Pancreas (tissue), 10 donors: ENCODE measurements at regions not wholly inside any gene's neighbourhood (a gene's known extent, or its start where the extent isn't known, plus 50 kb on each side); places are given as distances from the start of the nearest gene placed in this dataset.

Source experiments
- ATAC-seq, 4 donors: fragments of 200-7000 bp; cut with Tn5 transposase; one replicate each; pipeline versions ENCODE4 v1.8.0 to v1.9.1; 2020; ENCODE audit warnings: mild to moderate bottlenecking in 4 of 4, moderate library complexity in 4 of 4
- DNase-seq, 6 donors: peaks; one replicate each; pipeline ENCODE4 v3.0.0-alpha.2; 2020
- FAIRE-seq: peaks from 2 replicates; lab custom pipeline; 2012; peaks lifted over from hg19 to GRCh38; lab: Jason Lieb, UNC
- H3K27ac ChIP-seq, 4 donors: fragments of 200-600 bp; sonication (generic); 1 replicate in 3 of 4; 2 replicates in 1 of 4; pipeline versions ENCODE4 v1.5.0 to v1.8.0; 2020
- H3K27me3 ChIP-seq, 4 donors: fragments of 200-600 bp; one replicate each; pipeline ENCODE4 v1.8.0; 2021
- H3K36me3 ChIP-seq, 3 donors: fragments of 200-600 bp; sonication (generic) in 1 of 3; one replicate each; pipeline versions ENCODE4 v1.5.0 to v1.8.0; 2020 to 2021
- H3K4me1 ChIP-seq, 3 donors: fragments of 200-600 bp; one replicate each; pipeline ENCODE4 v1.8.0; 2021
- H3K4me3 ChIP-seq, 4 donors: fragments of 200-600 bp; sonication (generic) in 2 of 4; one replicate each; pipeline versions ENCODE4 v1.5.0 to v1.8.0; 2020 to 2021
- H3K9me3 ChIP-seq, 4 donors: fragments of 200-600 bp; one replicate each; pipeline ENCODE4 v1.8.0; 2021
- CTCF ChIP-seq, 4 donors: fragments of 200-600 bp; sonication (generic) in 3 of 4; IDR thresholded peaks; one replicate each; pipeline versions ENCODE4 v1.5.0 to v1.8.0; 2021; ENCODE audit warnings: antibody characterized with exemption in 4 of 4
- WGBS, 2 donors: extraction: QIAGEN DNeasy Blood & Tissue Kit; methylation state at CpG; one replicate each; pipeline ENCODE4 v1.1.7; 2013; 5-methylcytosine and 5-hydroxymethylcytosine counted together
- intact Hi-C, 3 donors: fragments of 100-400 bp; cut with DNase I; formaldehyde crosslinking; loops; one replicate each; pipeline versions ENCODE4 v1.11.1 to v1.14.2; 2022
- donor health status: healthy with polysubstance abuse.
- donor health status: DM: no; HTN: no; CAD: no; lungs with moderate emphysema.
- donor health status: DM: no; HTN: no; CAD: no.
- donor health status: control.
- donor health status: control.
- donor health status: Bipolar disorder and iron deficiency.
- donor health status: DM: yes; HTN: yes; CAD: no.
- donor health status: DM: no; HTN: no; CAD: no.
- donor health status: DM: no; HTN: no; CAD: no.
- donor health status: DM: yes; HTN: yes; CAD: no.

- FAIRE-seq, result no peak
- H3K27ac ChIP-seq, result no peak overlapping the region
- TF ChIP-seq CTCF (IDR thresholded peaks at IDR 0.05), result no peak
- H3K9me3 ChIP-seq, result no peaks in the 10 kb centered on the region
- no peaks in the 10 kb centered on the region for H3K27me3 ChIP-seq
- intact Hi-C loops, result no loop called here
- DNase-seq, result no peak
- ATAC-seq, result no peak
- WGBS, 2 donors, result 81 to 85% methylated on average over 3 of the region's 3 CpGs
- H3K4me3 ChIP-seq, result no peak overlapping the region
- H3K36me3 ChIP-seq, result no peaks in the 10 kb centered on the region
- H3K4me1 ChIP-seq, result no peaks in the 10 kb centered on the region
Measured at GRCh38 chr18:69233465-69234054, 167.1 kb upstream of the DOK6 start.

- DNase-seq (no peak), FAIRE-seq (no peak), ATAC-seq (no peak)
- Histone ChIP-seq H3K36me3 (no peaks in the 10 kb centered on the region), H3K27ac (no peak overlapping the region), H3K27me3 (no peaks in the 10 kb centered on the region), H3K4me3 (no peak overlapping the region), H3K4me1 (no peaks in the 10 kb centered on the region), H3K9me3 (no peaks in the 10 kb centered on the region)
- TF ChIP-seq CTCF (IDR thresholded peaks at IDR 0.05), result no peak
- intact Hi-C loops, result no loop called here
- WGBS, 2 donors, result 57 to 64% methylated on average over 4 of the region's 4 CpGs
Measured at GRCh38 chr18:69239849-69240674, 160.6 kb upstream of the DOK6 start.

- WGBS, 2 donors, result 21 to 37% methylated on average over 4 of the region's 4 CpGs
- Histone ChIP-seq H3K4me1 (no peaks in the 10 kb centered on the region), H3K27ac (no peak overlapping the region), H3K9me3 (no peaks in the 10 kb centered on the region), H3K36me3 (no peaks in the 10 kb centered on the region), H3K4me3 (no peak overlapping the region), H3K27me3 (no peaks in the 10 kb centered on the region)
- FAIRE-seq (no peak), DNase-seq (no peak), ATAC-seq (no peak)
- no peak for TF ChIP-seq CTCF (IDR thresholded peaks at IDR 0.05)
- intact Hi-C loops, result no loop called here
Measured at GRCh38 chr18:69246027-69246426, 154.7 kb upstream of the DOK6 start.

DNA sequence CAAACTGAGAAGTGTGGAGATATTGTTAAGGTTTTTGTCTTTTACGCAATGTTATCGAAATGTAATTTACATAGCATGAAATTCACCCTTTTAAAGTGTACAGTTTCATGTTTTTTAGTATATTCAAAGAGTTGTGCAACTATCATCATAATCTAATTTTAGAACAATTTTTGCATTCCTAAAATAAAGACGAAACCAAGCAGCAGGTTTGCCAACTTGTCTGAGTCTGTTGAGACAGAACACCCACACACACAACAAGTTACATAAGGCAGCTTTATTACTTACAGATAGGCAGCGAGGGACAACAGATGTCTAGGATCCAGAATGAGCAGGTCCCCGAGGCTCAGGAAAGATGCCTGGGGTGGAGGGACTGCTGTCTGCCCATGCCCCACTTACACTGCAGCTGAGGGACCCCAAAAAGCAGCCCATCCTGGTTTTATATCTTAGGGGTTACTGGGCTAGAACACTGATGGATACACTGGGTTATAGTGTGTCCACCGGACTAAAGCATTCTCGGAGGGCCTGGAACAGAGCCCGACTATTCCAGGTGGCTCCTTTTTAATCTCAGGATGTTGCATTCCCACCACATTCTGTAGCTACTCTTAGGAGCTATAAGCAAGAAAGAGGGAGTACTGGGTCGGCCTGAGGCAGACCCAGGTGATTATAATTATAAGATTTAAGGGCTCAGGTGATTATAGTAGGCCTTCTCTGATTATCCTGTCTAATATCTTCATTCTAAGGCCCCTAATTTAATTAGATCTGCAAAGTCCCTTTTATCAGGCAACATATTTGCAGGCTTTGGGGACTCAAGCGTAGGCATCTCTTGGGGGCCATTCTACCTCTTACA lies 150.2 kb upstream of the DOK6 start:
- intact Hi-C loops, result no loop called here
- Histone ChIP-seq H3K36me3 (no peaks in the 10 kb centered on the region), H3K4me3 (no peak overlapping the region), H3K27ac (no peak overlapping the region), H3K9me3 (no peaks in the 10 kb centered on the region), H3K4me1 (no peaks in the 10 kb centered on the region), H3K27me3 (no peaks in the 10 kb centered on the region)
- ATAC-seq, result peak in 2 of 4 donors; percentile 11 to 27
- WGBS, 2 donors, result 60 to 76% methylated on average over 10 of the region's 10 CpGs
- no peak for DNase-seq
- FAIRE-seq, result no peak
- no peak for TF ChIP-seq CTCF (IDR thresholded peaks at IDR 0.05)
